Omental fat pad (tissue), 3 donors: ENCODE measurements at regions not wholly inside any gene's neighbourhood (a gene's known extent, or its start where the extent isn't known, plus 50 kb on each side); places are given as distances from the start of the nearest gene placed in this dataset.

Experiments
- ATAC-seq: fragments of 150-250 bp; one replicate; pipeline ENCODE4 v1.9.1; 2016; ENCODE audit warnings: mild to moderate bottlenecking, moderate library complexity; ENCODE audit not compliant: low FRiP score
- DNase-seq: peaks from one replicate; pipeline ENCODE4 v3.0.0-alpha.2; 2019; ENCODE audit warnings: low spot score
- CTCF ChIP-seq, 3 donors: fragments of 450-650 bp; IDR thresholded peaks; one replicate each; pipeline ENCODE4 v1.5.1; 2016 to 2017; ENCODE audit warnings: antibody characterized with exemption in 3 of 3, mild to moderate bottlenecking in 3 of 3, moderate library complexity in 2 of 3

DNA sequence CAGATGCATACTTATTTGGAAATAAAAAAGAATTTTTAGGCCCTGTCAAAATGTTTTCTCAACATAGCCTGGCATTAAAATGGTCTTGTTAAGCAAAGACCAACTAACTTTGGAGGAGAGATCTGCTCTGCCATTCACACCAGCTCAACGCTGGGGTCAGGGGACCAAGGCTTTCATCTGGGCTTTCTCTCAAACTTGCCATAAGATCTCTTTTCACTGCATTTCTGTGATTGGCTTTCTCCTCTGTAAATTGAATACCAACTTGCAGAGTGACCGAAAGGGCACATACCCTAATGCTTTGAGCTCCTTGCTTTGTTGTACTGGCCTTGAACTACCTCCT is 71.2 kb downstream of the MYCN start:
- TF ChIP-seq CTCF (IDR thresholded peaks at IDR 0.05), result no peak
- ATAC-seq (no peak), DNase-seq (no peak)

GRCh38 chr2:16010951-16011620 is 70.7 kb downstream of the MYCN start:
- ATAC-seq, result no peak

GRCh38 chr2:16010011-16010410 is 69.7 kb downstream of the MYCN start:
- ATAC-seq (no peak), DNase-seq (no peak)
- no peak for TF ChIP-seq CTCF (IDR thresholded peaks at IDR 0.05)

More at GRCh38 chr2:16010951-16011620, 70.7 kb downstream of the MYCN start:
- DNase-seq, result no peak
- no peak for TF ChIP-seq CTCF (IDR thresholded peaks at IDR 0.05)

DNA sequence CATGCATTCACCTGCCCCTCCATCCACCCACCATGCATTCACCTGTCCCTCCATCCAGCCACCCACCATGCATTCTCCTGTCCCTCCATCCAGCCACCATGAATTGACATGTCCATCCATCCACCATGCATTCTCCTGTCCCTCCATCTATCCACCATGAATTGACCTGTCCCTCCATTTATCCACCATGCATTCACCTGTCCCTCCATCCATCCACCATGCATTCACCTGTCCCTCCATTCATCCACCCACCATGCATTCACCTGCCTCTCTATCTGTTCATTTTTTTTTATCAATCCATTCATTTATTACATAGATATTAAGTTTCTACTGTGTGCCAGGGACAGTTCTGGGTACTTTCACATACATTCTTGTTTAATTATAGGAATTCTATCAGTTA is 69.2 kb downstream of the MYCN start:
- ATAC-seq, result no peak
- DNase-seq, result no peak
- TF ChIP-seq CTCF (IDR thresholded peaks at IDR 0.05), result no peak

- no peak for ATAC-seq
- TF ChIP-seq CTCF (IDR thresholded peaks at IDR 0.05), result no peak
- DNase-seq, result no peak
Measured at GRCh38 chr2:16008856-16009255, 68.5 kb downstream of the MYCN start.

GRCh38 chr2:16008331-16008850 is 68.0 kb downstream of the MYCN start:
- DNase-seq (no peak), ATAC-seq (no peak)
- no peak for TF ChIP-seq CTCF (IDR thresholded peaks at IDR 0.05)

DNA sequence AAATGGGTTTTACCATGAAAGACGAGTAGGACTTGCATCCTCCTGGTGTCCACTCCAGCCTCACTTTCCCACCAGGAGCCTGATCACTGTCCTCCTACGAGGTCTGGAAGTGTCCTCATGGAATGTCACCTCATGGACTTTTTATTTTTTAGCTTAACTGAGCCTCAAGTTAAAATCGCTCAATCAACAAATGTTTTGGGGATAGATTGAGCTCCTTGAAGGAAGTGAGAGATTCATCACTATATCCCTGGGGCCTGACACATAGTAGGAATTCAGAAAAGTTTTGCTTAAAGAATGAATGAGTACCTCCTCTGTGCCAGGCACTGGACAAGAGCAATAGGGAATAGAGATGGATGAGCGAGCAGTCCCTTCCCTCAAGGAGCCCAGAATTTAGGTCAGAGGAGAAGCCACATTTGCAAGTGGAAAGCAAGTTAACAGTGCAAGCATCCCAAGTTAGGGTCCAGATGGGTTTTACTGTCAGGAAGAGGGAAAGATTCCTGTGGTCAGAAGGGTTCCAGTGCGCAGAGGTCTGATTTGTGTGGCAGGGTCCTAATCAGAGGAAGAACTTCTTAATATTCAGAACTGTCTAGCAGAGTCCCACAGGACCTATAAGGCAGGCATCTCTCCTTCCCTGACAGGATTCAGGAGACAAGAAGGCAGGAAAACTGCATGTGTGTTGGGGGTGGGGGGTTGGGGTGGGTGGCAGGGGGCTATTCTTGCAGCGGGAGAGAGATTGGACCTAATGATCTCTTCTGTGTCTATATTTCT is 67.0 kb downstream of the MYCN start:
- no peak for TF ChIP-seq CTCF (IDR thresholded peaks at IDR 0.05)
- no peak for ATAC-seq

More for the DNA sequence above, 67.0 kb downstream of the MYCN start:
- DNase-seq, result no peak
